ENCODE measurements at regions not wholly inside any gene's neighbourhood (a gene's known extent, or its start where the extent isn't known, plus 50 kb on each side); places are given as distances from the start of the nearest gene placed in this dataset.

DNA sequence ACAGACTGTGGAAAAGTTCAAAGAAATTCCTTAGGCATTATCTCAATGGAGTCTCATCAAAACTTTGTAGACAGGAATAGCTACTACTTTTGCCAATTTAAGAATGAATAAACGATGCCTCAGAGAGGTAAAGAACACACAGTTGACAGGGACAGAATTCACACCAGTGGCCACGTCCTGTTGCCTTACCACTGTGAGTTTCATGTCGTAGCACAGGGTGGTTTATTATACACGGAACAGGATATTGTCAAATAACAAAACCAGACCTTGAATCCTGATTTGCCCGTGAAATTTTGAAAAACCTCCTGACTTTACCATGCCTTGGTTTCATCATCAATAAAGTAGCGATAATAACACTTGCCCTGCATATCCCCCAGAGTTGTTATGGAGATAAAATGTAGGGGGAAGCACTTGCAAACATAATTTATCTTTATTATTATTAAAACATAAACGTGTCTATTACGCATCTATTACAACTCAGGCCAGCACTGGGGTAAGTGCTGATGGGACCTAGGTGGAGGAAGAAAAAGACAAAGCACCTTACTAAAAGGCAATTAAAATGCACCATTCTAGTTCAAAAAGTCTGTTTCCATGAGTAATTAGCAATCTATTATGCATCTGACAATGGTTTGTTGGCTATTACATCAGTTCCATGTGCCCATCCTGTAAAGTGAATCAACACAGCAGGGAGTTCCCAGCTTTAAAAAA, 408.1 kb upstream of the RUNX1 start:
- ATAC-seq (no peak), DNase-seq (no peak)
- Histone ChIP-seq H3K27me3 (no peaks in the 10 kb centered on the region), H3K4me1 (no peaks in the 10 kb centered on the region), H3K27ac (no peak overlapping the region), H3K4me3 (no peak overlapping the region), H3K9me3 (no peaks in the 10 kb centered on the region), H3K36me3 (no peaks in the 10 kb centered on the region)
- TF ChIP-seq, protein P1, sequence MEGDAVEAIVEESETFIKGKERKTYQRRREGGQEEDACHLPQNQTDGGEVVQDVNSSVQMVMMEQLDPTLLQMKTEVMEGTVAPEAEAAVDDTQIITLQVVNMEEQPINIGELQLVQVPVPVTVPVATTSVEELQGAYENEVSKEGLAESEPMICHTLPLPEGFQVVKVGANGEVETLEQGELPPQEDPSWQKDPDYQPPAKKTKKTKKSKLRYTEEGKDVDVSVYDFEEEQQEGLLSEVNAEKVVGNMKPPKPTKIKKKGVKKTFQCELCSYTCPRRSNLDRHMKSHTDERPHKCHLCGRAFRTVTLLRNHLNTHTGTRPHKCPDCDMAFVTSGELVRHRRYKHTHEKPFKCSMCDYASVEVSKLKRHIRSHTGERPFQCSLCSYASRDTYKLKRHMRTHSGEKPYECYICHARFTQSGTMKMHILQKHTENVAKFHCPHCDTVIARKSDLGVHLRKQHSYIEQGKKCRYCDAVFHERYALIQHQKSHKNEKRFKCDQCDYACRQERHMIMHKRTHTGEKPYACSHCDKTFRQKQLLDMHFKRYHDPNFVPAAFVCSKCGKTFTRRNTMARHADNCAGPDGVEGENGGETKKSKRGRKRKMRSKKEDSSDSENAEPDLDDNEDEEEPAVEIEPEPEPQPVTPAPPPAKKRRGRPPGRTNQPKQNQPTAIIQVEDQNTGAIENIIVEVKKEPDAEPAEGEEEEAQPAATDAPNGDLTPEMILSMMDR (IDR thresholded peaks at IDR 0.05): no peak
- intact Hi-C loops (cut with DNase I): no loop called here

DNA sequence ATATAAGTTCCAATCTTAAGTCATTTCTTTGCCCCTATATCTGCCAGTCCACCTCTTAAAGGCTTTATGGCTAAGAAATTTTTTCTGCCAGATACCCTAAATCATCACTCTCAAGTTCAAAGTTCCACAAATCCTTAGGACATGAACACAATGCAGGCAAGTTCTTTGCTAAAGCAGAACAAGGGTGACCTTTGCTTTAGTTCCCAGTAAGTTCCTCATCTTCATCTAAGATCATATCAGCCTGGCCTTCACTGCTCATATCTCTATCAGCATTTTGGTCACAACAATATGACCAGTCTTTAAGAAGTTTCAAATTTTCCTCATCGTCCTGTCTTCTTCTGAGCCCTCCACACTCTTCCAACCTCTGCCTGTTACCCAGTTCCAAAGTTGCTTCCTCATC, 402.2 kb upstream of the RUNX1 start:
- ATAC-seq: peak; percentile 56

DNA sequence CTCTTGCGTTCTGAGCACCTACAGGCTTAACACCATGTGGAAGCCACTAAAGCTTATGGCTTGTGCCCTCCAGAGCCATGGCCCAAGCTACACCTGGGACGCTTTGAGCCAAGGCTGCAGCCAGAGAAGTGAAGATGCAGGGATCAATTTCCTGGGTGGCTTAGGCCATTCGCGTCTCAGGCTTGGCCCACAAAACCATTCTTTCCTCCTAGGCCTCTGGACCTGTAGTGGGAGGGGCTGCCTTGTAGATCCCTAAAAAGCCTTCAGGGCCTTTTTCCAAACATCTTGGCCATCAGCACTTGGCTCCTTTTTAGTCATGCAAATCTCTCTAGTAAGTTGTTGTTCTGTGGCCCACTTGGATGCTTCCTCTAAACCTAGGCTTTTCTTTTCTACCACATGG, 401.7 kb upstream of the RUNX1 start:
- Histone ChIP-seq H3K27ac (no peak overlapping the region), H3K27me3 (no peaks in the 10 kb centered on the region), H3K4me1 (no peaks in the 10 kb centered on the region), H3K36me3 (no peaks in the 10 kb centered on the region), H3K9me3 (no peaks in the 10 kb centered on the region), H3K4me3 (no peak overlapping the region)
- intact Hi-C loops (cut with DNase I): no loop called here
- TF ChIP-seq, protein P1 (IDR thresholded peaks at IDR 0.05): no peak
- no peak for ATAC-seq
- no peak for DNase-seq

More for the DNA sequence above, 402.2 kb upstream of the RUNX1 start:
- Histone ChIP-seq H3K9me3 (no peaks in the 10 kb centered on the region), H3K27ac (no peak overlapping the region), H3K4me1 (no peaks in the 10 kb centered on the region), H3K27me3 (no peaks in the 10 kb centered on the region), H3K36me3 (no peaks in the 10 kb centered on the region), H3K4me3 (no peak overlapping the region)
- intact Hi-C loops (cut with DNase I): no loop called here
- TF ChIP-seq, protein P1 (IDR thresholded peaks at IDR 0.05): no peak
- no peak for DNase-seq

DNA sequence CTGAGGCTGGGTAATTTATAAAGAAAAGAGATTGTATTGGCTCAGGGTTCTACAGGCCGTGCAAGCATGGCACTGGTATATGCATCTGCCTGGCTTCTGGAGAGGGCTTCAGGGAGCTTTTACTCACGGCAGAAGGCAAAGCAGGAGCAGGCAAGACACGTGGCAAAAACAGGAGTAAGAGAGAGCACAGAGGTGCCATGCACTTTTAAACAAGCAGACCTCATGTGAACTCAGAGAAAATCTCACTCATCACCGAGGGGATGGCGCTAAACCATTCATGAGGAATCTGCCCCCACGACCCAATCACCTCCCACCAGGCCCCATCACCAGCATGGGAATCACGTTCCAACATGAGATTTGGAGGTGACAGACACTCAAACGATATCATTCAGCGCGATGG, 400.7 kb upstream of the RUNX1 start:
- TF ChIP-seq, protein P1 (IDR thresholded peaks at IDR 0.05): no peak
- Histone ChIP-seq H3K9me3 (no peaks in the 10 kb centered on the region), H3K27me3 (no peaks in the 10 kb centered on the region), H3K4me1 (no peaks in the 10 kb centered on the region), H3K4me3 (no peak overlapping the region), H3K36me3 (no peaks in the 10 kb centered on the region), H3K27ac (no peak overlapping the region)
- ATAC-seq: no peak
- intact Hi-C loops (cut with DNase I): no loop called here
- DNase-seq: no peak

DNA sequence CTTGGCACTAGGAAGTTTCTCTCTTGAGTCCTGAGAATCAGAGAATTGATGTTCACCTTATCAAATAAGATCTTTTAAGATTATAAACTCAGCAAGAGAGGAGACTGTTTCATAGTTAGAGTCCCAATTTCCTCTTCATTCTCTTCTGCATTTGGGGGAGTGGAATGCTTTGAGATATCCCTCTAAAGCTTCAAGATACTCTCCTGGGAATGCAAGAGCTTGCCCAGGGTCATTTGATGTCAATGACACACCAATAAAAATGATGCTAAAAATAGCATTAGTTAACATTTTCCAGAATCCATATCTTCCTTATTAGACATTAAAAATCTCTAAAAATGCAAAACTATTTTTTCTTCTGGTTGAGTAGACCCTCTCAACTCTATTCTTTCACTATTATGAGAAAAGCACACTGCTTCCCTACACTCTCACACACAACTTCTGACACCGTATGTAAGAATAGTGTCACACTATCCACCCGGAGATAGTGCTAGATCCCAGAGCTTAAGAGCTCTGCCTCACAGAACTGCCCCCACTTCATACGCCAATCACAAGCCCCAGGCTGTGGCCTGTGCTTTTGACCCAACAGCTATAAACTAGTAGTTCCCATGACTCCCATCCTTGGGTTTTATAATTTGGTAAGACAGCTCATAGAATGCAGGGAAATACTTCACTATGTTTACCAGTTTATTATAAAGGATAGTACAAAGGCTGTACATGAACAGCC, 399.9 kb upstream of the RUNX1 start:
- no peaks in the 10 kb centered on the region for H3K36me3 ChIP-seq

More for the DNA sequence above, 399.9 kb upstream of the RUNX1 start:
- Histone ChIP-seq H3K4me1 (no peaks in the 10 kb centered on the region), H3K4me3 (no peak overlapping the region), H3K9me3 (no peaks in the 10 kb centered on the region), H3K27me3 (no peaks in the 10 kb centered on the region), H3K27ac (no peak overlapping the region)
- intact Hi-C loops (cut with DNase I): no loop called here
- DNase-seq: no peak
- TF ChIP-seq, protein P1 (IDR thresholded peaks at IDR 0.05): no peak
- ATAC-seq: no peak

All from upper lobe of right lung (tissue), 1 donor.